Astrocyte of the cerebellum (primary cell): ENCODE measurements at regions not wholly inside any gene's neighbourhood (a gene's known extent, or its start where the extent isn't known, plus 50 kb on each side); places are given as distances from the start of the nearest gene placed in this dataset.

Source experiments
- DNase-seq: peaks from one replicate; pipeline ENCODE4 v3.0.0-alpha.2; 2011; ENCODE audit warnings: low read depth
- H3K4me3 ChIP-seq: 2 replicates; pipeline ENCODE4 v1.5.1; 2011; ENCODE audit warnings: mild to moderate bottlenecking, low read depth, low read length, moderate library complexity
- CTCF ChIP-seq: IDR thresholded peaks from 2 replicates; pipeline ENCODE4 v1.5.1; 2012; ENCODE audit warnings: low read length, low read depth, moderate library complexity, mild to moderate bottlenecking; ENCODE audit errors: missing control alignments
- in situ Hi-C: cut with HindIII; loops from 2 replicates; pipeline ENCODE4 v1.10.0; 2017; ENCODE audit warnings: low sequenced_read_pairs

GRCh38 chr14:85325134-85326017, 204.6 kb upstream of the FLRT2 start:
- TF ChIP-seq CTCF: no peak
- in situ Hi-C loops: no loop called here
- no peak for DNase-seq
- no peak overlapping the region for H3K4me3 ChIP-seq

GRCh38 chr14:85332401-85332800, 197.5 kb upstream of the FLRT2 start:
- in situ Hi-C loops: no loop called here
- TF ChIP-seq CTCF: no peak
- no peak for DNase-seq
- H3K4me3 ChIP-seq: no peak overlapping the region

GRCh38 chr14:85333313-85333712, 196.6 kb upstream of the FLRT2 start:
- no peak for DNase-seq
- in situ Hi-C loops: no loop called here
- H3K4me3 ChIP-seq: no peak overlapping the region
- no peak for TF ChIP-seq CTCF

- in situ Hi-C loops: no loop called here
- TF ChIP-seq CTCF: no peak
- no peak for DNase-seq
- H3K4me3 ChIP-seq: no peak overlapping the region
Observed at GRCh38 chr14:85333841-85334240, 196.1 kb upstream of the FLRT2 start.

- in situ Hi-C loops: no loop called here
Observed at GRCh38 chr14:85334316-85334715, 195.6 kb upstream of the FLRT2 start.

GRCh38 chr14:85336257-85336656, 193.7 kb upstream of the FLRT2 start:
- TF ChIP-seq CTCF: no peak
- no peak overlapping the region for H3K4me3 ChIP-seq
- DNase-seq: no peak
- in situ Hi-C loops: no loop called here

More at GRCh38 chr14:85334316-85334715, 195.6 kb upstream of the FLRT2 start:
- no peak for DNase-seq
- TF ChIP-seq CTCF: no peak
- no peak overlapping the region for H3K4me3 ChIP-seq
